ENCODE measurements at regions not wholly inside any gene's neighbourhood (a gene's known extent, or its start where the extent isn't known, plus 50 kb on each side); places are given as distances from the start of the nearest gene placed in this dataset.

GRCh38 chr21:35328856-35329455 is 279.9 kb upstream of the RUNX1 start (continued):
- no peak for TF ChIP-seq POU6F1 (CRISPR knock-in tag; IDR thresholded peaks at IDR 0.05; ENCODE audit: borderline replicate concordance, low read depth)

- TF ChIP-seq ZNF8 (CRISPR knock-in tag; IDR thresholded peaks at IDR 0.05): no peak
- no peak for TF ChIP-seq GLIS3 (CRISPR knock-in tag; IDR thresholded peaks at IDR 0.05)
- no peak for TF ChIP-seq ISL1 (CRISPR knock-in tag; IDR thresholded peaks at IDR 0.05)
- no peak for TF ChIP-seq ESRRG (CRISPR knock-in tag; IDR thresholded peaks at IDR 0.05)
- no peak for TF ChIP-seq CREB5 (CRISPR knock-in tag; IDR thresholded peaks at IDR 0.05; ENCODE audit: low read depth)
- TF ChIP-seq ZC3H10 (CRISPR knock-in tag; IDR thresholded peaks at IDR 0.05): no peak
- no peak for TF ChIP-seq ZNF565 (CRISPR knock-in tag; conservative IDR thresholded peaks at IDR 0.05; ENCODE audit: low read depth)
- no peak for TF ChIP-seq ZNF70 (CRISPR knock-in tag; IDR thresholded peaks at IDR 0.05)
- no peak for TF ChIP-seq ZFP3 (CRISPR knock-in tag; IDR thresholded peaks at IDR 0.05)
- no peak for TF ChIP-seq CSRNP3 (CRISPR knock-in tag; IDR thresholded peaks at IDR 0.05)
- TF ChIP-seq CSDC2 (CRISPR knock-in tag; IDR thresholded peaks at IDR 0.05): no peak
- no peak for TF ChIP-seq POU6F1 (CRISPR knock-in tag; IDR thresholded peaks at IDR 0.05; ENCODE audit: borderline replicate concordance, low read depth)
- no peak for TF ChIP-seq ZFP30 (CRISPR knock-in tag; IDR thresholded peaks at IDR 0.05)
- TF ChIP-seq SNAI2 (CRISPR knock-in tag; IDR thresholded peaks at IDR 0.05): no peak
- ATAC-seq: no peak
These were observed 277.6 kb upstream of the RUNX1 start for GRCh38 chr21:35326677-35327076.

GRCh38 chr21:35325953-35326352 is 276.9 kb upstream of the RUNX1 start:
- no peak for ATAC-seq
- TF ChIP-seq ZC3H10 (CRISPR knock-in tag; IDR thresholded peaks at IDR 0.05) (no peak), RARB (CRISPR knock-in tag; IDR thresholded peaks at IDR 0.05) (no peak), OSR1 (CRISPR knock-in tag; IDR thresholded peaks at IDR 0.05) (no peak), ZFP30 (CRISPR knock-in tag; IDR thresholded peaks at IDR 0.05) (no peak), SNAI2 (CRISPR knock-in tag; IDR thresholded peaks at IDR 0.05) (no peak)

- ATAC-seq: peak; percentile 90
- TF ChIP-seq ZNF70 (CRISPR knock-in tag; IDR thresholded peaks at IDR 0.05) (no peak), ZFP3 (CRISPR knock-in tag; IDR thresholded peaks at IDR 0.05) (no peak), CREB5 (CRISPR knock-in tag; IDR thresholded peaks at IDR 0.05; ENCODE audit: low read depth) (no peak), SNAI2 (CRISPR knock-in tag; IDR thresholded peaks at IDR 0.05) (no peak), ARNTL (CRISPR knock-in tag; IDR thresholded peaks at IDR 0.05; ENCODE audit: borderline replicate concordance, low read depth) (no peak)
These were observed 275.5 kb upstream of the RUNX1 start for GRCh38 chr21:35324372-35325220.

GRCh38 chr21:35323947-35324346 is 274.8 kb upstream of the RUNX1 start:
- peak; percentile 93 for ATAC-seq
- peak; percentile 27; the same call in 1 of the 2 replicates for TF ChIP-seq TOX (CRISPR knock-in tag; IDR thresholded peaks at IDR 0.05; ENCODE audit: borderline replicate concordance)
- TF ChIP-seq BACH2 (CRISPR knock-in tag; IDR thresholded peaks at IDR 0.05; ENCODE audit: borderline replicate concordance): no peak

Measured in SK-N-SH treated with all-trans-retinoic acid at 6 μM for 48 hours (cell line).